Osteoblast (primary cell): ENCODE measurements at regions not wholly inside any gene's neighbourhood (a gene's known extent, or its start where the extent isn't known, plus 50 kb on each side); places are given as distances from the start of the nearest gene placed in this dataset.

Experiments
- DNase-seq: peaks from one replicate; pipeline ENCODE4 v3.0.0; 2011; ENCODE audit warnings: low spot score, mixed read lengths; ENCODE audit not compliant: insufficient read length; ENCODE audit errors: missing footprints
- H2AFZ ChIP-seq: 2 replicates; pipeline ENCODE4 v1.6.0; 2011; ENCODE audit warnings: mild to moderate bottlenecking, low read length
- H3K27ac ChIP-seq: 2 replicates; pipeline ENCODE4 v1.5.1; 2011; ENCODE audit warnings: mild to moderate bottlenecking, low read depth, low read length, moderate library complexity
- H3K27me3 ChIP-seq: 2 replicates; pipeline ENCODE4 v1.6.0; 2012; ENCODE audit warnings: mild to moderate bottlenecking, control low read depth, inconsistent platforms, low read length, moderate library complexity; ENCODE audit not compliant: insufficient read depth
- H3K36me3 ChIP-seq: 2 replicates; pipeline ENCODE4 v1.5.1; 2011; ENCODE audit warnings: mild to moderate bottlenecking, low read length, control low read depth, moderate library complexity; ENCODE audit not compliant: insufficient read depth
- H3K4me1 ChIP-seq: 2 replicates; pipeline ENCODE4 v1.5.1; 2011; ENCODE audit warnings: mild to moderate bottlenecking, low read length, control low read depth, moderate library complexity; ENCODE audit not compliant: insufficient read depth
- H3K4me2 ChIP-seq: 2 replicates; pipeline ENCODE4 v1.6.0; 2011; ENCODE audit warnings: mild to moderate bottlenecking, low read length; ENCODE audit not compliant: insufficient read depth
- H3K4me3 ChIP-seq: fragments of 200-600 bp; sonication (generic); 3 replicates; pipeline ENCODE4 v1.5.1; 2012; ENCODE audit warnings: mild to moderate bottlenecking, low read length, inconsistent platforms; ENCODE audit not compliant: insufficient read depth
- H3K79me2 ChIP-seq: 2 replicates; pipeline ENCODE4 v1.6.0; 2012; ENCODE audit warnings: mild to moderate bottlenecking, low read length, control low read depth, inconsistent platforms; ENCODE audit not compliant: insufficient read depth
- H3K9me3 ChIP-seq: 2 replicates; pipeline ENCODE4 v1.5.1; 2011; ENCODE audit warnings: low read depth, low read length, control low read depth
- H4K20me1 ChIP-seq: 2 replicates; pipeline ENCODE4 v1.6.0; 2012; ENCODE audit warnings: mild to moderate bottlenecking, low read length, control low read depth; ENCODE audit not compliant: insufficient read depth
- CTCF ChIP-seq: IDR thresholded peaks from 2 replicates; pipeline ENCODE4 v1.5.1; 2011; ENCODE audit warnings: mild to moderate bottlenecking, low read depth, low read length, moderate library complexity; ENCODE audit errors: extremely low read depth

GRCh38 chr14:71411738-71412137, 504.5 kb downstream of the PCNX1 start:
- H3K27ac ChIP-seq: peak overlapping the region; percentile 48
- TF ChIP-seq CTCF: no peak
- H4K20me1 ChIP-seq: no peaks in the 10 kb centered on the region
- no peak overlapping the region for H3K4me2 ChIP-seq
- DNase-seq: no peak
- H3K79me2 ChIP-seq: peaks cover 96% of the 10 kb centered on the region
- no peak overlapping the region for H3K4me3 ChIP-seq
- H3K9me3 ChIP-seq: no peaks in the 10 kb centered on the region
- no peak overlapping the region for H2AFZ ChIP-seq
- peaks cover 4% of the 10 kb centered on the region for H3K36me3 ChIP-seq
- peaks cover 54% of the 10 kb centered on the region for H3K4me1 ChIP-seq
- H3K27me3 ChIP-seq: no peaks in the 10 kb centered on the region

- peaks cover 42% of the 10 kb centered on the region for H3K4me1 ChIP-seq
- DNase-seq: peak; percentile 70
- no peaks in the 10 kb centered on the region for H4K20me1 ChIP-seq
- no peak overlapping the region for H2AFZ ChIP-seq
- peaks cover 88% of the 10 kb centered on the region for H3K79me2 ChIP-seq
- no peaks in the 10 kb centered on the region for H3K9me3 ChIP-seq
- peak overlapping the region; percentile 24 for H3K4me3 ChIP-seq
- H3K27ac ChIP-seq: peak overlapping the region; percentile 93
- no peak for TF ChIP-seq CTCF
- H3K36me3 ChIP-seq: peaks cover 14% of the 10 kb centered on the region
- H3K4me2 ChIP-seq: peak overlapping the region; percentile 74
- no peaks in the 10 kb centered on the region for H3K27me3 ChIP-seq
Observed at GRCh38 chr14:71414631-71415403, 507.6 kb downstream of the PCNX1 start.

GRCh38 chr14:71415404-71415690, 508.1 kb downstream of the PCNX1 start:
- no peaks in the 10 kb centered on the region for H3K9me3 ChIP-seq
- H2AFZ ChIP-seq: no peak overlapping the region
- H3K27ac ChIP-seq: peak overlapping the region; percentile 93
- peaks cover 42% of the 10 kb centered on the region for H3K4me1 ChIP-seq
- no peaks in the 10 kb centered on the region for H4K20me1 ChIP-seq
- H3K27me3 ChIP-seq: no peaks in the 10 kb centered on the region
- peaks cover 86% of the 10 kb centered on the region for H3K79me2 ChIP-seq
- DNase-seq: no peak
- no peak for TF ChIP-seq CTCF
- peak overlapping the region; percentile 74 for H3K4me2 ChIP-seq
- no peak overlapping the region for H3K4me3 ChIP-seq
- peaks cover 14% of the 10 kb centered on the region for H3K36me3 ChIP-seq

- Histone ChIP-seq H4K20me1 (no peaks in the 10 kb centered on the region), H3K79me2 (peaks cover 84% of the 10 kb centered on the region)
- no peak for DNase-seq
Observed at GRCh38 chr14:71416392-71416791, 509.1 kb downstream of the PCNX1 start.

More at GRCh38 chr14:71416392-71416791, 509.1 kb downstream of the PCNX1 start:
- peaks cover 14% of the 10 kb centered on the region for H3K36me3 ChIP-seq
- no peaks in the 10 kb centered on the region for H3K27me3 ChIP-seq
- H2AFZ ChIP-seq: no peak overlapping the region
- no peaks in the 10 kb centered on the region for H3K9me3 ChIP-seq
- H3K4me3 ChIP-seq: no peak overlapping the region
- peaks cover 35% of the 10 kb centered on the region for H3K4me1 ChIP-seq
- no peak for TF ChIP-seq CTCF
- H3K27ac ChIP-seq: no peak overlapping the region
- H3K4me2 ChIP-seq: no peak overlapping the region
